HCT116 (cell line): ENCODE measurements at regions not wholly inside any gene's neighbourhood (a gene's known extent, or its start where the extent isn't known, plus 50 kb on each side); places are given as distances from the start of the nearest gene placed in this dataset.

ENCODE experiments used
- ATAC-seq: fragments of 200-7000 bp; cut with Tn5 transposase; 2 replicates; pipeline ENCODE4 v1.9.1; 2020; ENCODE audit warnings: mild to moderate bottlenecking, moderate library complexity
- BruUV-seq: library from RNA; stranded (reverse); fragments of 400-500 nt; replicated peaks from 2 replicates; lab custom pipeline; 2021; lab: Mats Ljungman, UMichigan
- CTCF ChIA-PET: fragments of 300-600 bp; sonication (Branson Sonifier 250); formaldehyde crosslinking; loops from one replicate; lab custom pipeline; 2021; ENCODE audit warnings: antibody characterized with exemption; lab: Charles Lee
- POLR2A ChIA-PET: fragments of 300-600, 350-600 bp; sonication (Branson Sonifier 250); formaldehyde crosslinking; loops from one replicate; lab custom pipeline; 2021; ENCODE audit warnings: antibody characterized with exemption; lab: Charles Lee
- RAD21 ChIA-PET, 2 experiments: fragments of 300-600 bp; sonication (Branson Sonifier 250); formaldehyde crosslinking; loops; one replicate each; lab custom pipeline; 2023; ENCODE audit warnings: low total read pairs in 2 of 2; ENCODE audit not compliant: uncharacterized antibody in 2 of 2, unreplicated experiment in 2 of 2, low non-redundant PET in 1 of 2; lab: Charles Lee
- DNase-seq: peaks from one replicate; pipeline ENCODE4 v3.0.0-alpha.2; 2010; ENCODE audit warnings: low read depth, low spot score
- H2AFZ ChIP-seq: fragments of 200-600 bp; shearing (Covaris generic), sonication (generic); 2 replicates; pipeline ENCODE4 v1.6.1; 2017; ENCODE audit warnings: low read depth, mixed run types, mixed read lengths, antibody characterized with exemption, low read length; ENCODE audit not compliant: poor library complexity, severe bottlenecking
- H3K27ac ChIP-seq: 2 replicates; pipeline ENCODE4 v1.5.1; 2012; ENCODE audit warnings: low read depth, low read length
- H3K27me3 ChIP-seq: fragments of 200-600 bp; sonication (generic); 2 replicates; pipeline ENCODE4 v1.6.1; 2016; ENCODE audit warnings: mixed run types, low read length, mixed read lengths; ENCODE audit not compliant: insufficient read depth
- H3K36me3 ChIP-seq, 2 experiments: fragments of 200-500 bp in 1 of 2; fragments of 200-600 bp in 1 of 2; sonication (Bioruptor generic) in 1 of 2; sonication (generic) in 1 of 2; 2 replicates each; pipeline versions ENCODE4 v1.5.1 to v1.6.1; 2014 to 2016; ENCODE audit warnings: low read length in 2 of 2, inconsistent platforms in 1 of 2, mixed read lengths in 1 of 2, mixed run types in 1 of 2; ENCODE audit not compliant: insufficient read depth in 2 of 2, control insufficient read depth in 1 of 2
- H3K4me1 ChIP-seq, 2 experiments: fragments of 200-600 bp in 1 of 2; sonication (generic) in 1 of 2; 2 replicates each; pipeline versions ENCODE4 v1.5.1 to v1.6.1; 2012 to 2017; ENCODE audit warnings: low read length in 2 of 2, inconsistent platforms in 1 of 2, mild to moderate bottlenecking in 1 of 2, mixed read lengths in 1 of 2, mixed run types in 1 of 2, moderate library complexity in 1 of 2; ENCODE audit not compliant: insufficient read depth in 2 of 2, control insufficient read depth in 1 of 2
- H3K4me2 ChIP-seq: fragments of 200-600 bp; sonication (generic); 2 replicates; pipeline ENCODE4 v1.6.1; 2017; ENCODE audit warnings: mixed run types, low read length, mixed read lengths
- H3K4me3 ChIP-seq, 2 experiments: fragments of 200-600 bp in 1 of 2; sonication (generic) in 1 of 2; replicated peaks in 1 of 2; 2 replicates each; pipeline ENCODE4 v1.5.1; 2011 to 2016; ENCODE audit warnings: low read length in 2 of 2, control low read depth in 1 of 2, low read depth in 1 of 2, mild to moderate bottlenecking in 1 of 2, mixed read lengths in 1 of 2, mixed run types in 1 of 2
- H3K79me2 ChIP-seq: fragments of 200-600 bp; sonication (generic); 2 replicates; pipeline ENCODE4 v1.6.1; 2017; ENCODE audit warnings: mild to moderate bottlenecking, mixed run types, low read length, moderate library complexity, mixed read lengths; ENCODE audit not compliant: insufficient read depth
- H3K9ac ChIP-seq: fragments of 200-600 bp; sonication (generic); 2 replicates; pipeline ENCODE4 v1.6.1; 2016; ENCODE audit warnings: low read length, mixed read lengths
- H3K9me2 ChIP-seq: fragments of 200-600 bp; sonication (generic), shearing (Covaris generic); 2 replicates; pipeline ENCODE4 v1.6.1; 2017; ENCODE audit warnings: mixed run types, mild to moderate bottlenecking, moderate library complexity; ENCODE audit not compliant: insufficient read depth
- H3K9me3 ChIP-seq, 2 experiments: fragments of 200-500 bp in 1 of 2; fragments of 200-600 bp in 1 of 2; sonication (Bioruptor generic) in 1 of 2; sonication (generic) in 1 of 2; 2 replicates each; pipeline ENCODE4 v1.6.1; 2014 to 2017; ENCODE audit warnings: low read length in 2 of 2, mixed read lengths in 2 of 2, inconsistent platforms in 1 of 2, low read depth in 1 of 2, mild to moderate bottlenecking in 1 of 2, mixed run types in 1 of 2, moderate library complexity in 1 of 2; ENCODE audit not compliant: control insufficient read depth in 1 of 2, insufficient read depth in 1 of 2
- H4K20me1 ChIP-seq: fragments of 200-600 bp; sonication (generic), shearing (Covaris generic); 2 replicates; pipeline ENCODE4 v1.6.1; 2017; ENCODE audit warnings: mixed run types, mild to moderate bottlenecking, moderate library complexity; ENCODE audit not compliant: insufficient read depth
- CBX3 ChIP-seq: IDR thresholded peaks from 2 replicates; pipeline ENCODE4 v1.6.1; 2012; ENCODE audit warnings: low read depth
- CEBPB ChIP-seq: IDR thresholded peaks from 2 replicates; pipeline ENCODE4 v1.6.1; 2012; ENCODE audit warnings: low read depth
- EGR1 ChIP-seq: IDR thresholded peaks from 2 replicates; pipeline ENCODE4 v1.6.1; 2012; ENCODE audit warnings: low read depth
- ELF1 ChIP-seq: IDR thresholded peaks from 2 replicates; pipeline ENCODE4 v1.6.1; 2012; ENCODE audit warnings: low read depth, borderline replicate concordance
- EZH2 ChIP-seq: fragments of 200-600 bp; sonication (generic); IDR thresholded peaks from 2 replicates; pipeline ENCODE4 v1.6.1; 2017; ENCODE audit warnings: antibody characterized with exemption, mixed run types
- FOSL1 ChIP-seq: IDR thresholded peaks from 2 replicates; pipeline ENCODE4 v1.6.1; 2012; ENCODE audit warnings: low read depth
- JUND ChIP-seq: IDR thresholded peaks from 2 replicates; pipeline ENCODE4 v1.6.1; 2012
- POLR2A ChIP-seq: IDR thresholded peaks from 2 replicates; pipeline ENCODE4 v1.7.0; 2011; ENCODE audit warnings: borderline replicate concordance; ENCODE audit not compliant: insufficient read depth, insufficient read length; ENCODE audit errors: extremely low read depth
- POLR2AphosphoS5 ChIP-seq: IDR thresholded peaks from 2 replicates; pipeline ENCODE4 v1.6.1; 2011; ENCODE audit warnings: mild to moderate bottlenecking, low read depth, low read length, moderate library complexity
- RAD21 ChIP-seq: IDR thresholded peaks from 2 replicates; pipeline ENCODE4 v1.6.1; 2012; ENCODE audit warnings: low read depth, mild to moderate bottlenecking
- REST ChIP-seq: IDR thresholded peaks from 2 replicates; pipeline ENCODE4 v1.6.1; 2012; ENCODE audit warnings: low read depth
- SIN3A ChIP-seq: IDR thresholded peaks from 2 replicates; pipeline ENCODE4 v1.6.1; 2012; ENCODE audit warnings: low read depth
- SP1 ChIP-seq: IDR thresholded peaks from 2 replicates; pipeline ENCODE4 v1.6.1; 2012; ENCODE audit warnings: low read depth
- SRF ChIP-seq: IDR thresholded peaks from 2 replicates; pipeline ENCODE4 v1.6.1; 2012; ENCODE audit warnings: low read depth
- TCF7L2 ChIP-seq: IDR thresholded peaks from 2 replicates; pipeline ENCODE4 v1.7.0; 2011; ENCODE audit warnings: borderline replicate concordance, inconsistent platforms; ENCODE audit not compliant: insufficient read depth, insufficient read length; ENCODE audit errors: extremely low read depth
- ZFX ChIP-seq: fragments of 450-650 bp; IDR thresholded peaks from 2 replicates; pipeline ENCODE4 v1.6.1; 2017
- intact Hi-C: fragments of 100-400 bp; cut with micrococcal nuclease; formaldehyde crosslinking; loops from 2 replicates; pipeline ENCODE4 v1.10.0; 2022
- TF ChIP-seq, protein P1 (sequence below): IDR thresholded peaks from 2 replicates; pipeline ENCODE4 v1.6.1; 2012

GRCh38 chr3:80285388-80285787, 517.6 kb upstream of the ROBO1 start (continued):
- no peak for TF ChIP-seq FOSL1
- TF ChIP-seq EGR1: no peak
- no peak for TF ChIP-seq RAD21

GRCh38 chr3:80283783-80284182, 516.0 kb upstream of the ROBO1 start:
- POLR2A ChIA-PET: no interaction called here
- H3K27ac ChIP-seq: no peak overlapping the region
- no peak for TF ChIP-seq POLR2A
- no peak for TF ChIP-seq ZFX
- no peak for TF ChIP-seq SIN3A
- TF ChIP-seq TCF7L2: no peak
- no peak for TF ChIP-seq FOSL1
- RAD21 ChIA-PET: no interaction called here
- H3K4me3 ChIP-seq: no peak overlapping the region
- no peaks in the 10 kb centered on the region for H3K4me1 ChIP-seq
- intact Hi-C loops: no loop called here
- no peak for DNase-seq
- H3K36me3 ChIP-seq: no peaks in the 10 kb centered on the region
- no peak overlapping the region for H3K9ac ChIP-seq
- no peaks in the 10 kb centered on the region for H3K27me3 ChIP-seq
- H3K9me3 ChIP-seq: peaks cover 0 to 17% of the 10 kb centered on the region in 2 experiments; a peak in 3 of 4 replicates
- no peak overlapping the region for H3K4me2 ChIP-seq
- CTCF ChIA-PET: no interaction called here
- no peaks in the 10 kb centered on the region for H3K79me2 ChIP-seq
- no TSS peak for BruUV-seq
- H2AFZ ChIP-seq: no peak overlapping the region
- H4K20me1 ChIP-seq: no peaks in the 10 kb centered on the region
- H3K9me2 ChIP-seq: no peaks in the 10 kb centered on the region
- ATAC-seq: no peak

DNA sequence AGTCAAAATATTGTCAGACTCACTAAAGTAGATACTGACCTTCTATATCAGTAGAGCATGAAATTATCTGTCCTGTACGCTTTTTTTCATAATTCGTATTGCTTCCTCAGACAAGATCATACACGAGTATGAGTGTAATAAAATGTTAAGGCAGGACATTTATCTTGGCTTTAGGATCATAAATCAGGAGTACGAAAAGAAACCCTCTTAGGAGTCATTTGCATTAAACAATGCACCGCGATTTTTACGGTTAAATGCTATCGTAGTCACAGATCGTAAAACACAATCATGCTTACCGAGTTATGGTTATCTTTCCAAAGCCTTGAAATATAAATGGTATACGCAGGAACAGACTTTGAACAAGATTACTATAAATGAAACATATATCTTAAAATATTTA, 510.3 kb upstream of the ROBO1 start:
- H4K20me1 ChIP-seq: no peaks in the 10 kb centered on the region
- H3K4me2 ChIP-seq: no peak overlapping the region
- no peaks in the 10 kb centered on the region for H3K27me3 ChIP-seq
- no peak overlapping the region for H2AFZ ChIP-seq
- H3K79me2 ChIP-seq: no peaks in the 10 kb centered on the region
- H3K9me2 ChIP-seq: no peaks in the 10 kb centered on the region
- BruUV-seq: no TSS peak
- ATAC-seq (no peak), DNase-seq (no peak)
- TF ChIP-seq POLR2A (no peak), CBX3 (no peak), SRF (no peak), REST (no peak), CEBPB (no peak), EZH2 (no peak), ELF1 (no peak), POLR2AphosphoS5 (no peak), JUND (no peak), SIN3A (no peak), SP1 (no peak)
- TF ChIP-seq, protein P1, sequence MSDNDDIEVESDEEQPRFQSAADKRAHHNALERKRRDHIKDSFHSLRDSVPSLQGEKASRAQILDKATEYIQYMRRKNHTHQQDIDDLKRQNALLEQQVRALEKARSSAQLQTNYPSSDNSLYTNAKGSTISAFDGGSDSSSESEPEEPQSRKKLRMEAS: no peak
- intact Hi-C loops: no loop called here
- no peak overlapping the region for H3K9ac ChIP-seq
- no peak overlapping the region for H3K4me3 ChIP-seq
- H3K9me3 ChIP-seq: peaks cover 9 to 17% of the 10 kb centered on the region in 2 experiments; a peak in 3 of 4 replicates
- ChIA-PET RAD21 (no interaction called here), CTCF (no interaction called here), POLR2A (no interaction called here)
- H3K27ac ChIP-seq: no peak overlapping the region
- H3K4me1 ChIP-seq: no peaks in the 10 kb centered on the region
- H3K36me3 ChIP-seq: no peaks in the 10 kb centered on the region
